ENCODE measurements at regions not wholly inside any gene's neighbourhood (a gene's known extent, or its start where the extent isn't known, plus 50 kb on each side); places are given as distances from the start of the nearest gene placed in this dataset.

GRCh38 chr12:30201301-30202160 lies 417.8 kb upstream of the TMTC1 start:
- TF ChIP-seq CTCF (IDR thresholded peaks at IDR 0.05; ENCODE audit: poor library complexity): no peak
- TF ChIP-seq EZH2phosphoT487 (IDR thresholded peaks at IDR 0.05; ENCODE audit: low read depth, severe bottlenecking, unreplicated experiment): no peak
- no peak for TF ChIP-seq EZH2 (IDR thresholded peaks at IDR 0.05; ENCODE audit: borderline replicate concordance)
